ENCODE measurements at regions not wholly inside any gene's neighbourhood (a gene's known extent, or its start where the extent isn't known, plus 50 kb on each side); places are given as distances from the start of the nearest gene placed in this dataset.

- no peak overlapping the region for H3K4me3 ChIP-seq
- H3K9me3 ChIP-seq, result no peaks in the 10 kb centered on the region
- no peak overlapping the region for H3K27ac ChIP-seq
- no peaks in the 10 kb centered on the region for H3K27me3 ChIP-seq
- H3K36me3 ChIP-seq, result no peaks in the 10 kb centered on the region
- 66 to 72% methylated on average over 9 of the region's 9 CpGs for WGBS, 2 donors
- no peak for DNase-seq
- intact Hi-C loops (cut with DNase I), result no loop called here
- H3K4me1 ChIP-seq, result no peaks in the 10 kb centered on the region
- TF ChIP-seq POLR2A (IDR thresholded peaks at IDR 0.05) (no peak), CTCF (IDR thresholded peaks at IDR 0.05) (no peak), EP300 (IDR thresholded peaks at IDR 0.05) (no peak), POLR2AphosphoS5 (IDR thresholded peaks at IDR 0.05) (no peak)
These were observed 182.9 kb downstream of the PTPN20 start for GRCh38 chr10:47094126-47094525.

GRCh38 chr10:47094636-47095035 lies 183.4 kb downstream of the PTPN20 start:
- intact Hi-C loops (cut with DNase I), result no loop called here
- DNase-seq, result no peak
- 79 to 87% methylated on average over 10 of the region's 10 CpGs for WGBS, 2 donors
- no peak overlapping the region for H3K4me3 ChIP-seq
- no peak overlapping the region for H3K27ac ChIP-seq
- TF ChIP-seq EP300 (IDR thresholded peaks at IDR 0.05) (no peak), CTCF (IDR thresholded peaks at IDR 0.05) (no peak), POLR2AphosphoS5 (IDR thresholded peaks at IDR 0.05) (no peak), POLR2A (IDR thresholded peaks at IDR 0.05) (no peak)
- H3K4me1 ChIP-seq, result no peaks in the 10 kb centered on the region
- no peaks in the 10 kb centered on the region for H3K36me3 ChIP-seq
- no peaks in the 10 kb centered on the region for H3K9me3 ChIP-seq
- no peaks in the 10 kb centered on the region for H3K27me3 ChIP-seq

GRCh38 chr10:47095211-47095610 lies 184.0 kb downstream of the PTPN20 start:
- Histone ChIP-seq H3K27me3 (no peaks in the 10 kb centered on the region), H3K4me3 (no peak overlapping the region), H3K27ac (no peak overlapping the region), H3K4me1 (no peaks in the 10 kb centered on the region), H3K9me3 (no peaks in the 10 kb centered on the region), H3K36me3 (no peaks in the 10 kb centered on the region)
- DNase-seq, result no peak
- intact Hi-C loops (cut with DNase I), result no loop called here
- TF ChIP-seq EP300 (IDR thresholded peaks at IDR 0.05) (no peak), POLR2A (IDR thresholded peaks at IDR 0.05) (no peak), POLR2AphosphoS5 (IDR thresholded peaks at IDR 0.05) (no peak), CTCF (IDR thresholded peaks at IDR 0.05) (no peak)
- WGBS, 2 donors, result 93 to 95% methylated on average over 12 of the region's 12 CpGs

GRCh38 chr10:47095848-47096612 lies 184.8 kb downstream of the PTPN20 start:
- H3K4me1 ChIP-seq, result no peaks in the 10 kb centered on the region
- WGBS, 2 donors, result 79 to 86% methylated on average over 17 of the region's 17 CpGs

More at GRCh38 chr10:47095848-47096612, 184.8 kb downstream of the PTPN20 start:
- intact Hi-C loops (cut with DNase I), result no loop called here
- no peaks in the 10 kb centered on the region for H3K27me3 ChIP-seq
- no peaks in the 10 kb centered on the region for H3K9me3 ChIP-seq
- H3K36me3 ChIP-seq, result no peaks in the 10 kb centered on the region
- H3K4me3 ChIP-seq, result no peak overlapping the region
- TF ChIP-seq POLR2AphosphoS5 (IDR thresholded peaks at IDR 0.05) (no peak), POLR2A (IDR thresholded peaks at IDR 0.05) (no peak), CTCF (IDR thresholded peaks at IDR 0.05) (no peak), EP300 (IDR thresholded peaks at IDR 0.05) (no peak)
- DNase-seq, result no peak
- no peak overlapping the region for H3K27ac ChIP-seq

All from sigmoid colon (tissue), 6 donors.